SK-N-SH treated with all-trans-retinoic acid at 6 μM for 48 hours (cell line): ENCODE measurements at regions not wholly inside any gene's neighbourhood (a gene's known extent, or its start where the extent isn't known, plus 50 kb on each side); places are given as distances from the start of the nearest gene placed in this dataset.

Experiments used
- ARNTL ChIP-seq: fragments of 450-650 bp; formaldehyde crosslinking; IDR thresholded peaks from 2 replicates; pipeline ENCODE4 v1.5.0; 2020; ENCODE audit warnings: low read depth, mild to moderate bottlenecking, moderate library complexity, borderline replicate concordance
- BACH2 ChIP-seq: fragments of 250-450 bp; sonication (Bioruptor Pico); IDR thresholded peaks from 2 replicates; pipeline ENCODE4 v1.9.0; 2021; ENCODE audit warnings: mild to moderate bottlenecking, borderline replicate concordance
- CSRNP3 ChIP-seq: fragments of 250-450 bp; sonication (Bioruptor Pico); IDR thresholded peaks from 2 replicates; pipeline ENCODE4 v1.5.1; 2021; ENCODE audit warnings: mild to moderate bottlenecking, moderate library complexity
- ESRRG ChIP-seq: fragments of 250-450 bp; sonication (Bioruptor Pico); IDR thresholded peaks from 2 replicates; pipeline ENCODE4 v1.6.1; 2021; ENCODE audit warnings: mild to moderate bottlenecking
- OSR1 ChIP-seq: fragments of 250-450 bp; sonication (Bioruptor Pico); IDR thresholded peaks from 2 replicates; pipeline ENCODE4 v1.8.0; 2022; ENCODE audit warnings: moderate library complexity, mild to moderate bottlenecking, inconsistent platforms
- PATZ1 ChIP-seq: fragments of 250-450 bp; sonication (Bioruptor Pico); IDR thresholded peaks from 2 replicates; pipeline ENCODE4 v1.8.0; 2020; ENCODE audit warnings: mild to moderate bottlenecking, moderate library complexity, borderline replicate concordance
- RARB ChIP-seq: fragments of 250-450 bp; sonication (Bioruptor Pico); IDR thresholded peaks from 2 replicates; pipeline ENCODE4 v1.8.0; 2021; ENCODE audit warnings: mild to moderate bottlenecking, moderate library complexity
- SNAI2 ChIP-seq: fragments of 250-450 bp; sonication (Bioruptor Pico); IDR thresholded peaks from 2 replicates; pipeline ENCODE4 v1.5.0; 2020; ENCODE audit warnings: mild to moderate bottlenecking, moderate library complexity
- TOX ChIP-seq: fragments of 250-450 bp; sonication (Bioruptor Pico); IDR thresholded peaks from 2 replicates; pipeline ENCODE4 v1.8.0; 2021; ENCODE audit warnings: mild to moderate bottlenecking, moderate library complexity, borderline replicate concordance
- ZFP3 ChIP-seq: fragments of 250-450 bp; sonication (Bioruptor Pico); IDR thresholded peaks from 2 replicates; pipeline ENCODE4 v1.5.0; 2020; ENCODE audit warnings: mild to moderate bottlenecking, moderate library complexity
- ZFP30 ChIP-seq: fragments of 450-650 bp; formaldehyde crosslinking; IDR thresholded peaks from 2 replicates; pipeline ENCODE4 v1.5.0; 2022; ENCODE audit warnings: mild to moderate bottlenecking, moderate library complexity
- ZNF565 ChIP-seq: fragments of 450-650 bp; formaldehyde crosslinking; conservative IDR thresholded peaks from 2 replicates; pipeline ENCODE4 v1.5.0; 2020; ENCODE audit warnings: low read depth, mild to moderate bottlenecking, moderate library complexity
- ZNF70 ChIP-seq: fragments of 450-650 bp; formaldehyde crosslinking; IDR thresholded peaks from 2 replicates; pipeline ENCODE4 v1.5.0; 2020; ENCODE audit warnings: mild to moderate bottlenecking, moderate library complexity
- ZNF8 ChIP-seq: fragments of 450-650 bp; formaldehyde crosslinking; IDR thresholded peaks from 2 replicates; pipeline ENCODE4 v1.5.0; 2020; ENCODE audit warnings: mild to moderate bottlenecking, moderate library complexity

- TF ChIP-seq PATZ1 (CRISPR knock-in tag) (no peak), ZFP3 (CRISPR knock-in tag) (no peak), ZFP30 (CRISPR knock-in tag) (no peak), ZNF70 (CRISPR knock-in tag) (no peak), TOX (no peak), RARB (CRISPR knock-in tag) (no peak), ESRRG (no peak), SNAI2 (CRISPR knock-in tag) (no peak), ARNTL (no peak), CSRNP3 (CRISPR knock-in tag) (no peak), ZNF565 (CRISPR knock-in tag) (no peak), BACH2 (CRISPR knock-in tag) (no peak), ZNF8 (no peak), OSR1 (CRISPR knock-in tag) (no peak)
These were observed 151.4 kb upstream of the MAGI2 start for GRCh38 chr7:79604841-79605240.
